DND-41 (cell line): ENCODE measurements at regions not wholly inside any gene's neighbourhood (a gene's known extent, or its start where the extent isn't known, plus 50 kb on each side); places are given as distances from the start of the nearest gene placed in this dataset.

Experiments
- ATAC-seq: fragments of 200-7000 bp; cut with Tn5 transposase; 3 replicates; pipeline ENCODE4 v1.9.1; 2021; ENCODE audit warnings: low read depth; ENCODE audit not compliant: insufficient read depth
- DNase-seq: peaks from one replicate; pipeline ENCODE4 v3.0.0-alpha.2; 2020
- H2AFZ ChIP-seq: 2 replicates; pipeline ENCODE4 v1.6.0; 2012; ENCODE audit warnings: low read depth, low read length
- H3K27ac ChIP-seq: 2 replicates; pipeline ENCODE4 v1.5.1; 2012; ENCODE audit warnings: low read length, inconsistent platforms
- H3K27me3 ChIP-seq: fragments of 200-600 bp; sonication (generic); 2 replicates; pipeline ENCODE4 v1.6.0; 2012; ENCODE audit warnings: low read length, mild to moderate bottlenecking, inconsistent platforms; ENCODE audit not compliant: insufficient read depth, poor library complexity
- H3K36me3 ChIP-seq: 2 replicates; pipeline ENCODE4 v1.5.1; 2012; ENCODE audit warnings: low read length, inconsistent platforms; ENCODE audit not compliant: insufficient read depth
- H3K4me1 ChIP-seq: 2 replicates; pipeline ENCODE4 v1.5.1; 2012; ENCODE audit warnings: mild to moderate bottlenecking, low read length; ENCODE audit not compliant: insufficient read depth
- H3K4me2 ChIP-seq: 2 replicates; pipeline ENCODE4 v1.6.0; 2012; ENCODE audit warnings: mild to moderate bottlenecking, moderate library complexity, low read length, inconsistent platforms; ENCODE audit not compliant: insufficient read depth
- H3K4me3 ChIP-seq, 2 experiments: fragments of 200-600 bp in 1 of 2; shearing (Covaris generic) in 1 of 2; 2 replicates each; pipeline ENCODE4 v1.5.1; 2012 to 2016; ENCODE audit warnings: inconsistent platforms in 2 of 2, low read length in 2 of 2, mild to moderate bottlenecking in 2 of 2, low read depth in 1 of 2, moderate library complexity in 1 of 2
- H3K79me2 ChIP-seq: 2 replicates; pipeline ENCODE4 v1.6.0; 2012; ENCODE audit warnings: low read length, inconsistent platforms; ENCODE audit not compliant: insufficient read depth
- H3K9ac ChIP-seq: 2 replicates; pipeline ENCODE4 v1.6.0; 2012; ENCODE audit warnings: low read depth, mild to moderate bottlenecking, inconsistent platforms, low read length, moderate library complexity
- H3K9me3 ChIP-seq: 2 replicates; pipeline ENCODE4 v1.5.1; 2012; ENCODE audit warnings: low read length, moderate library complexity, mild to moderate bottlenecking, inconsistent platforms; ENCODE audit not compliant: insufficient read depth, severe bottlenecking
- H4K20me1 ChIP-seq: 2 replicates; pipeline ENCODE4 v1.6.0; 2012; ENCODE audit warnings: low read length; ENCODE audit not compliant: insufficient read depth
- CTCF ChIP-seq: IDR thresholded peaks from 2 replicates; pipeline ENCODE4 v1.5.1; 2012; ENCODE audit warnings: borderline replicate concordance, low read length, moderate library complexity, mild to moderate bottlenecking; ENCODE audit not compliant: poor library complexity, severe bottlenecking; ENCODE audit errors: extremely low read depth
- EZH2 ChIP-seq: IDR thresholded peaks from 3 replicates; pipeline ENCODE4 v1.6.1; 2012; ENCODE audit warnings: borderline replicate concordance, low read depth, mild to moderate bottlenecking, moderate library complexity, low read length, inconsistent platforms; ENCODE audit not compliant: severe bottlenecking

DNA sequence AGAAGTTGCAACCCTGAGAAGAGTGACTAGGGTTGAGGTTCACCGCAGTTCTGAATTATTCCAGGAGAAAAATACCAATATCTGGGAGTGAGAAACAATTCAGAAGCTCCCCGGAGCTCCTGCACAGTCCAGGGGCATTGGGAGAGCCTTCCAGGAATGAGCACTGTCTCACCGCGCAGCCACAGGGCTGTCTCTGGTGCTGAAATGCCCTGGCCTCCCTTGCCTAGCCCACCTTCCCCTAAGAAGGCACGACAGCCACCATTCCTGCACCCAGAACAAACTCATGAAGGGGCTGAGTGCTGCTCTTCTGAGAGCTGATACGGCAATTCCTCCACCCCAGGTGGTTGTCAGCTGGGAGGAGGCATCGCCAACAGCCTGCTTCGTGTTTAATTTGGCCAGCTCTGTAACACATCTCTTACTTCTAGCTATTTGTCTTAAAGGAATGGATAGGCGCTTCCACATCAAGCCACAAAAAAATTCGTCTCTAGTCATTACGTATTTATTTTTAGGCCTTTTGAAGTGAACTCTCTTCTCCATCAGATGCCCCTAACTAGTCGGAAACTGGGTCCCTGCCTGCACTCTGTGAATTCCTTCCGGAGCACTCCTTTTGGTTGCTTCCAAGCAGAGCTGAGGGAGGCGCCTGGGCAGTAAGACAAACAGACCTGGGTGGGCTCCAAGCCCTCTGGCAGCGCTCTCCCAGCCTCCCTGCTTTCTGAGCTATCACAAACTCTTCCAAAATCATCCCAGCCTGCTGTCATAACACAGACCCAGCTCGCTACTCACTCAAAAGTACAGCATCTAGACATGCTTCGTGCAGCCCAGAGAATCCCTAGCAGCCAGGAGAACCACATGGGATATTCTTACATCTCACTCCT is 120.5 kb upstream of the CCDC68 start:
- no peak overlapping the region for H3K27ac ChIP-seq
- no peak overlapping the region for H3K9ac ChIP-seq
- H3K79me2 ChIP-seq = no peaks in the 10 kb centered on the region
- no peak for ATAC-seq
- no peak overlapping the region for H3K4me2 ChIP-seq
- no peaks in the 10 kb centered on the region for H3K36me3 ChIP-seq
- H3K9me3 ChIP-seq = no peaks in the 10 kb centered on the region
- no peaks in the 10 kb centered on the region for H3K4me1 ChIP-seq
- H3K4me3 ChIP-seq = no peak overlapping the region
- no peaks in the 10 kb centered on the region for H4K20me1 ChIP-seq
- no peaks in the 10 kb centered on the region for H3K27me3 ChIP-seq
- no peak overlapping the region for H2AFZ ChIP-seq
- DNase-seq = no peak
- no peak for TF ChIP-seq EZH2

DNA sequence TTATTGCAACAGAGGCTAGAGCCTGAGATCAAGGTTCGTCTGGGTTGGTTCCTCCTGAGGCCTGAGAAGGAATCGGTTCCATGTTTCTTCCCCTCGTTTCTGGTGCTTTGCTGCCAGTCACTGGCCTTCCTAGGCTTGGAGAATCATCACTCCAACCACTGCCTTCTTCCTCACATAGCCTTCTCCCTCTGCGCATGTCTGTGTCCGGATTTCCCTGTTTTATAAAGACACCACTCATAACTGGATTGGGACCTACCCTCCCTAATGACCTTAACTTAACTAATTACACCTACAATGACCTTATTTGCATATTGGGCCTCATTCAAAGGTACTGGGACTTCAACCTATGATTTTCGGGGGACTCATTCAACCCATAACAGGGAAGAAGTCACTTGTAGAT is 119.8 kb upstream of the CCDC68 start:
- Histone ChIP-seq H3K79me2 (no peaks in the 10 kb centered on the region), H3K36me3 (no peaks in the 10 kb centered on the region), H2AFZ (no peak overlapping the region), H3K4me2 (no peak overlapping the region), H3K9me3 (no peaks in the 10 kb centered on the region), H3K4me1 (no peaks in the 10 kb centered on the region), H3K9ac (no peak overlapping the region), H3K27ac (no peak overlapping the region), H4K20me1 (no peaks in the 10 kb centered on the region), H3K4me3 (no peak overlapping the region), H3K27me3 (no peaks in the 10 kb centered on the region)
- no peak for DNase-seq
- no peak for ATAC-seq
- TF ChIP-seq CTCF (no peak), EZH2 (no peak)

- Histone ChIP-seq H3K79me2 (no peaks in the 10 kb centered on the region), H3K4me1 (no peaks in the 10 kb centered on the region), H3K36me3 (no peaks in the 10 kb centered on the region), H3K27ac (no peak overlapping the region), H3K4me3 (no peak overlapping the region), H3K27me3 (no peaks in the 10 kb centered on the region), H3K4me2 (no peak overlapping the region), H3K9me3 (no peaks in the 10 kb centered on the region), H3K9ac (no peak overlapping the region), H4K20me1 (no peaks in the 10 kb centered on the region), H2AFZ (no peak overlapping the region)
- ATAC-seq = no peak
- TF ChIP-seq EZH2 = no peak
- TF ChIP-seq CTCF = no peak
- DNase-seq = no peak
Observed at GRCh38 chr18:55078303-55078932, 119.2 kb upstream of the CCDC68 start.

- no peaks in the 10 kb centered on the region for H3K27me3 ChIP-seq
- H3K4me2 ChIP-seq = no peak overlapping the region
- H3K36me3 ChIP-seq = no peaks in the 10 kb centered on the region
- H3K9me3 ChIP-seq = no peaks in the 10 kb centered on the region
- no peaks in the 10 kb centered on the region for H4K20me1 ChIP-seq
- H3K4me1 ChIP-seq = no peaks in the 10 kb centered on the region
- H3K4me3 ChIP-seq = no peak overlapping the region
- no peak overlapping the region for H2AFZ ChIP-seq
- DNase-seq (no peak), ATAC-seq (no peak)
- H3K9ac ChIP-seq = no peak overlapping the region
- TF ChIP-seq EZH2 (no peak), CTCF (no peak)
- no peaks in the 10 kb centered on the region for H3K79me2 ChIP-seq
- H3K27ac ChIP-seq = no peak overlapping the region
Observed at GRCh38 chr18:55076643-55077218, 117.5 kb upstream of the CCDC68 start.
